ENCODE measurements at regions not wholly inside any gene's neighbourhood (a gene's known extent, or its start where the extent isn't known, plus 50 kb on each side); places are given as distances from the start of the nearest gene placed in this dataset.
A peak's percentile ranks its signal among the peaks of the same experiment; 100 is the strongest.

GRCh38 chr12:58818546-58818945, 101.8 kb downstream of the LRIG3 start:
- no peaks in the 10 kb centered on the region for H4K20me1 ChIP-seq (ENCODE audit: insufficient read depth, low read length)
- H3K9ac ChIP-seq (ENCODE audit: low read depth, low read length) = no peak overlapping the region
- DNase-seq (no peak), ATAC-seq (ENCODE audit: insufficient read depth, low read depth) (no peak)
- no peaks in the 10 kb centered on the region for H3K27me3 ChIP-seq (ENCODE audit: insufficient read depth, low read length, poor library complexity)
- no peak overlapping the region for H3K4me3 ChIP-seq (ENCODE audit: low read depth in 1 of 2, low read length in 2 of 2)
- H2AFZ ChIP-seq (ENCODE audit: low read depth, low read length) = no peak overlapping the region
- H3K36me3 ChIP-seq (ENCODE audit: insufficient read depth, low read length) = no peaks in the 10 kb centered on the region
- H3K9me3 ChIP-seq (ENCODE audit: insufficient read depth, low read length, severe bottlenecking) = peaks cover 3% of the 10 kb centered on the region
- no peak overlapping the region for H3K4me2 ChIP-seq (ENCODE audit: insufficient read depth, low read length)
- H3K27ac ChIP-seq (ENCODE audit: low read length) = no peak overlapping the region
- no peaks in the 10 kb centered on the region for H3K4me1 ChIP-seq (ENCODE audit: insufficient read depth, low read length)
- no peak for TF ChIP-seq CTCF (IDR thresholded peaks at IDR 0.05; ENCODE audit: borderline replicate concordance, extremely low read depth, low read length, poor library complexity, severe bottlenecking)
- TF ChIP-seq EZH2 (IDR thresholded peaks at IDR 0.05; ENCODE audit: borderline replicate concordance, low read depth, low read length, severe bottlenecking) = no peak
- H3K79me2 ChIP-seq (ENCODE audit: insufficient read depth, low read length) = no peaks in the 10 kb centered on the region

- no peaks in the 10 kb centered on the region for H3K27me3 ChIP-seq (ENCODE audit: insufficient read depth, low read length, poor library complexity)
- TF ChIP-seq EZH2 (IDR thresholded peaks at IDR 0.05; ENCODE audit: borderline replicate concordance, low read depth, low read length, severe bottlenecking) (no peak), CTCF (IDR thresholded peaks at IDR 0.05; ENCODE audit: borderline replicate concordance, extremely low read depth, low read length, poor library complexity, severe bottlenecking) (no peak)
- ATAC-seq (ENCODE audit: insufficient read depth, low read depth) (no peak), DNase-seq (no peak)
- H3K4me2 ChIP-seq (ENCODE audit: insufficient read depth, low read length) = no peak overlapping the region
- H3K79me2 ChIP-seq (ENCODE audit: insufficient read depth, low read length) = no peaks in the 10 kb centered on the region
- H3K4me3 ChIP-seq (ENCODE audit: low read depth in 1 of 2, low read length in 2 of 2) = no peak overlapping the region
- peaks cover 3% of the 10 kb centered on the region for H3K9me3 ChIP-seq (ENCODE audit: insufficient read depth, low read length, severe bottlenecking)
- H3K9ac ChIP-seq (ENCODE audit: low read depth, low read length) = no peak overlapping the region
- no peak overlapping the region for H2AFZ ChIP-seq (ENCODE audit: low read depth, low read length)
- no peaks in the 10 kb centered on the region for H3K4me1 ChIP-seq (ENCODE audit: insufficient read depth, low read length)
- H3K36me3 ChIP-seq (ENCODE audit: insufficient read depth, low read length) = no peaks in the 10 kb centered on the region
- no peaks in the 10 kb centered on the region for H4K20me1 ChIP-seq (ENCODE audit: insufficient read depth, low read length)
- no peak overlapping the region for H3K27ac ChIP-seq (ENCODE audit: low read length)
These were observed 101.0 kb downstream of the LRIG3 start for GRCh38 chr12:58819345-58819744.

- no peaks in the 10 kb centered on the region for H4K20me1 ChIP-seq (ENCODE audit: insufficient read depth, low read length)
- H3K79me2 ChIP-seq (ENCODE audit: insufficient read depth, low read length) = no peaks in the 10 kb centered on the region
- H3K4me3 ChIP-seq (ENCODE audit: low read depth in 1 of 2, low read length in 2 of 2) = no peak overlapping the region
- no peak overlapping the region for H3K4me2 ChIP-seq (ENCODE audit: insufficient read depth, low read length)
- H3K4me1 ChIP-seq (ENCODE audit: insufficient read depth, low read length) = no peaks in the 10 kb centered on the region
- no peak for ATAC-seq (ENCODE audit: insufficient read depth, low read depth)
- 0 out of 2 replicates have a peak overlapping the region, but pooled peaks have one; percentile 54 for H2AFZ ChIP-seq (ENCODE audit: low read depth, low read length)
- no peak overlapping the region for H3K27ac ChIP-seq (ENCODE audit: low read length)
- H3K36me3 ChIP-seq (ENCODE audit: insufficient read depth, low read length) = no peaks in the 10 kb centered on the region
- no peak for DNase-seq
- no peak for TF ChIP-seq EZH2 (IDR thresholded peaks at IDR 0.05; ENCODE audit: borderline replicate concordance, low read depth, low read length, severe bottlenecking)
- no peak for TF ChIP-seq CTCF (IDR thresholded peaks at IDR 0.05; ENCODE audit: borderline replicate concordance, extremely low read depth, low read length, poor library complexity, severe bottlenecking)
- no peaks in the 10 kb centered on the region for H3K27me3 ChIP-seq (ENCODE audit: insufficient read depth, low read length, poor library complexity)
- peaks cover 3% of the 10 kb centered on the region for H3K9me3 ChIP-seq (ENCODE audit: insufficient read depth, low read length, severe bottlenecking)
- no peak overlapping the region for H3K9ac ChIP-seq (ENCODE audit: low read depth, low read length)
These were observed 100.3 kb downstream of the LRIG3 start for GRCh38 chr12:58819985-58820384.
